SK-MEL-5 (cell line): ENCODE measurements at regions not wholly inside any gene's neighbourhood (a gene's known extent, or its start where the extent isn't known, plus 50 kb on each side); places are given as distances from the start of the nearest gene placed in this dataset.
A peak's percentile ranks its signal among the peaks of the same experiment; 100 is the strongest.
"Not testable (repeated sequence)": the region's sequence is repeated elsewhere in the genome, so short reads cannot be mapped to it uniquely, and the experiment has no call there.

Experiments
- DNase-seq: peaks from one replicate; pipeline ENCODE4 v3.0.0-alpha.2; 2016; ENCODE audit warnings: low read depth, low spot score
- in situ Hi-C: cut with HindIII; loops from 2 replicates; pipeline ENCODE4 v1.10.0; 2016; ENCODE audit warnings: low sequenced_read_pairs, high pct_unique_total_duplicates, low pct_unique_long_range_greater_than_20kb

GRCh38 chr3:140791368-140791767, 113.5 kb downstream of the TRIM42 start:
- in situ Hi-C loops: no loop called here
- DNase-seq: no peak

- in situ Hi-C loops: no loop called here
- DNase-seq: no peak
Measured at GRCh38 chr3:140794507-140794906, 116.6 kb downstream of the TRIM42 start.

- in situ Hi-C loops, DNase-seq: not testable (repeated sequence)
Measured at GRCh38 chr3:140802898-140803297, 125.0 kb downstream of the TRIM42 start.

- DNase-seq: no peak
- in situ Hi-C loops: no loop called here
Measured at GRCh38 chr3:140809316-140809715, 131.5 kb downstream of the TRIM42 start.

- in situ Hi-C loops: no loop called here
- no peak for DNase-seq
Measured at GRCh38 chr3:140816372-140817195, 125.1 kb upstream of the SLC25A36 start.

GRCh38 chr3:140821493-140821892, 120.1 kb upstream of the SLC25A36 start:
- DNase-seq: no peak
- in situ Hi-C loops: no loop called here

GRCh38 chr3:140822401-140823047, 119.1 kb upstream of the SLC25A36 start:
- peak; percentile 32 for DNase-seq

GRCh38 chr3:140823106-140823505, 118.5 kb upstream of the SLC25A36 start:
- no peak for DNase-seq
- in situ Hi-C loops: no loop called here

More at GRCh38 chr3:140822401-140823047, 119.1 kb upstream of the SLC25A36 start:
- in situ Hi-C loops: no loop called here

GRCh38 chr3:140827894-140828293, 113.7 kb upstream of the SLC25A36 start:
- in situ Hi-C loops: no loop called here
- no peak for DNase-seq

GRCh38 chr3:140828585-140828984, 113.1 kb upstream of the SLC25A36 start:
- in situ Hi-C loops: no loop called here
- DNase-seq: no peak

- in situ Hi-C loops: no loop called here
- DNase-seq: no peak
Measured at GRCh38 chr3:140829796-140830195, 111.8 kb upstream of the SLC25A36 start.

- in situ Hi-C loops: no loop called here
Measured at GRCh38 chr3:140830391-140830790, 111.2 kb upstream of the SLC25A36 start.

GRCh38 chr3:140832883-140833282, 108.8 kb upstream of the SLC25A36 start:
- no peak for DNase-seq
- in situ Hi-C loops: no loop called here

More at GRCh38 chr3:140830391-140830790, 111.2 kb upstream of the SLC25A36 start:
- no peak for DNase-seq

GRCh38 chr3:140834266-140835037, 107.2 kb upstream of the SLC25A36 start:
- DNase-seq: no peak
- in situ Hi-C loops: no loop called here

GRCh38 chr3:140842984-140843649, 98.5 kb upstream of the SLC25A36 start:
- in situ Hi-C loops: no loop called here

GRCh38 chr3:140843656-140844055, 98.0 kb upstream of the SLC25A36 start:
- in situ Hi-C loops: no loop called here

More at GRCh38 chr3:140842984-140843649, 98.5 kb upstream of the SLC25A36 start:
- DNase-seq: no peak

GRCh38 chr3:140844072-140844471, 97.6 kb upstream of the SLC25A36 start:
- no peak for DNase-seq
- in situ Hi-C loops: no loop called here

More at GRCh38 chr3:140843656-140844055, 98.0 kb upstream of the SLC25A36 start:
- no peak for DNase-seq

GRCh38 chr3:140845882-140846281, 95.8 kb upstream of the SLC25A36 start:
- DNase-seq: no peak
- in situ Hi-C loops: no loop called here
